Omental fat pad (tissue), 3 donors: ENCODE measurements at regions not wholly inside any gene's neighbourhood (a gene's known extent, or its start where the extent isn't known, plus 50 kb on each side); places are given as distances from the start of the nearest gene placed in this dataset.
"Not testable (repeated sequence)": the region's sequence is repeated elsewhere in the genome, so short reads cannot be mapped to it uniquely, and the experiment has no call there.

ENCODE experiments used
- ATAC-seq: fragments of 150-250 bp; one replicate; pipeline ENCODE4 v1.9.1; 2016; ENCODE audit warnings: mild to moderate bottlenecking, moderate library complexity; ENCODE audit not compliant: low FRiP score
- DNase-seq: peaks from one replicate; pipeline ENCODE4 v3.0.0-alpha.2; 2019; ENCODE audit warnings: low spot score
- TF ChIP-seq, protein P1 (sequence below), 3 donors: fragments of 450-650 bp; IDR thresholded peaks; one replicate each; pipeline ENCODE4 v1.5.1; 2016 to 2017; ENCODE audit warnings: antibody characterized with exemption in 3 of 3, mild to moderate bottlenecking in 3 of 3, moderate library complexity in 2 of 3

DNA sequence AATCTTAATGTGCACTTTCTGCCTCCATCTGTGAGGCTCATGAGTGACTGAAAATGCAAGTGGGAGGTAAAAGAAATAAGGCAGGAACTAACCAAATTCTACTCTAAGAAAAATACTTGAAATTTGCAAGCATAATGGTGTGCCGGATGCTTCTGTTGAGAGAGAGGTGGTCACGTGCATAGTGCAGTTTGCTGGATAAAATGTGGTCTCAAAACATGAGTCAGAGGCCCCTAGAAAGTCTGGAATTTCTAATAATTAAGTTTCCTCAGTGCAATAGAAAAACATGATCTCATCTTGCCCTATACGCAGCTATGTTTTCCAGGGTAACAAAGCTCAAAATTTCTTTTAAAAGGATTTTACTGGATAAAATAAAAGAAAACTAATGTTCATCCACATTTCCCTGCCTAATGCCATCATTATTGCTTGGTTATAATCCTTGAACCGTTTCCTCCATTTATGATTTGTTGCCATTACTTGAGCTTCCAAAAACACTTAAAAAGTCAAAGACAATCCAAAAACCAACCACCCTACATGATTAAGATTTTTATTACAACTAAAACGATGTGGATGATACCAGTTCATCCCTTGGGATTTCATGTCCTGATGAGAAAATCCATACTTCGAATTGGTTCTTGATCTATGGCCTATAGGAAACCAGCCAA lies 351.7 kb upstream of the ARID1B start:
- DNase-seq (no peak), ATAC-seq (no peak)
- TF ChIP-seq, protein P1, sequence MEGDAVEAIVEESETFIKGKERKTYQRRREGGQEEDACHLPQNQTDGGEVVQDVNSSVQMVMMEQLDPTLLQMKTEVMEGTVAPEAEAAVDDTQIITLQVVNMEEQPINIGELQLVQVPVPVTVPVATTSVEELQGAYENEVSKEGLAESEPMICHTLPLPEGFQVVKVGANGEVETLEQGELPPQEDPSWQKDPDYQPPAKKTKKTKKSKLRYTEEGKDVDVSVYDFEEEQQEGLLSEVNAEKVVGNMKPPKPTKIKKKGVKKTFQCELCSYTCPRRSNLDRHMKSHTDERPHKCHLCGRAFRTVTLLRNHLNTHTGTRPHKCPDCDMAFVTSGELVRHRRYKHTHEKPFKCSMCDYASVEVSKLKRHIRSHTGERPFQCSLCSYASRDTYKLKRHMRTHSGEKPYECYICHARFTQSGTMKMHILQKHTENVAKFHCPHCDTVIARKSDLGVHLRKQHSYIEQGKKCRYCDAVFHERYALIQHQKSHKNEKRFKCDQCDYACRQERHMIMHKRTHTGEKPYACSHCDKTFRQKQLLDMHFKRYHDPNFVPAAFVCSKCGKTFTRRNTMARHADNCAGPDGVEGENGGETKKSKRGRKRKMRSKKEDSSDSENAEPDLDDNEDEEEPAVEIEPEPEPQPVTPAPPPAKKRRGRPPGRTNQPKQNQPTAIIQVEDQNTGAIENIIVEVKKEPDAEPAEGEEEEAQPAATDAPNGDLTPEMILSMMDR (IDR thresholded peaks at IDR 0.05): no peak

DNA sequence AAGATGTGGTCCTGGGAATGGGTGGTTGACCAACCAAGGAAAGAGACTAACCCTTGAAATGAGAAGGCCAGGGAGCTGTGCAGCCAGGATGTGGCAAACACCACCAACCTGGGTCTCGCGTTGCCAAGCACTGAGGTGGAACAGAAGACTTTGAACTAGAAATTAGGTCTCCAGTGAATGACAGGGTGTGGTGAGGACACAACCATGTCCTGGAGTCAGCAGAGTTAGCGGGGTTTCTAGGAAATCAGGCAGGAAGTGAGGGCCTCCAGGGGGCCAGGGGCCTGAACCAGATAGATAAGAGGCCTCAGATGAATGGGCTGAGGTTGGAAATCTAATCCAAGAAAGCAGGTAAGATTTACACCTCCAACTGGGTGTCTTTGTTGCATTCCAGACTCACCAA lies 353.3 kb upstream of the ARID1B start:
- DNase-seq: no peak
- TF ChIP-seq, protein P1 (IDR thresholded peaks at IDR 0.05): no peak
- no peak for ATAC-seq

DNA sequence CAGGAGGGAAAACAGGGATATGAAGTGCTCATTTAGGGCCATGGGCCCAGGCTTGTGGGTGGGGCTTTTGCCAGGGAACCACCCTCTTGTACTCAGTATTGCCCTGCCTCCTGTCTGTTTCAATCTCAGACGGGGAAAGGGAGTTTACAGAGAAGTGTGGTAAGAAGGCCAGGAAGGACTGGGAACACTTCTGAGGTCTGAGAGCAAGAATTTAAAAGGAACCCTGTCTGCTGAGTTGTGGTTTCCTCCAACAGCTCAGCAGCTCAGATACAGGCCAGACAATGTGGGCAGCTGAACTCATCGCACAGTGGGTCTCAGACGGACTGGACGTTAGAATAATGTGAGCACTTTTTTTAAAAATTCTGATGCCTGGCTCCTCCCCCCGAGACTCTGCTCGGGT lies 354.1 kb upstream of the ARID1B start:
- TF ChIP-seq, protein P1 (IDR thresholded peaks at IDR 0.05): no peak
- ATAC-seq (no peak), DNase-seq (no peak)

DNA sequence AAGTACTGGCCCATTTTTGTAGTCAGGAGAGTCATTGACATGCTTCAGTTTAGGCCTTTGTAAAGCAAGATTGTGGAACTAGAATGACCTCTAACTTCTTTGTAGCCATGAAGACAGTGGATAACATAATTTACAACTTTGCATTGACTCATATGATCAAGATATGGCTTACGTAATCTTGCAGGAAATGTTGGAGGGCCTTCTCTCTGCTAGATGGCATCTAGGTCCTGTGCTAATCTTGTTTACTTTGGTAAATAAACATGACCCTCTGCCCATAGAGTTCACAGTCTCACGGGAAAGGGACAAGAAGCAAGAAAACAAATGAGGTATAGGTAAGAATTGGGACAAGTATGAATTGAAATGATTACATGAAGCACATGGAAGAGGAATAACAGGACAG lies 355.2 kb upstream of the ARID1B start:
- TF ChIP-seq, protein P1 (IDR thresholded peaks at IDR 0.05): no peak
- no peak for DNase-seq
- ATAC-seq: no peak

DNA sequence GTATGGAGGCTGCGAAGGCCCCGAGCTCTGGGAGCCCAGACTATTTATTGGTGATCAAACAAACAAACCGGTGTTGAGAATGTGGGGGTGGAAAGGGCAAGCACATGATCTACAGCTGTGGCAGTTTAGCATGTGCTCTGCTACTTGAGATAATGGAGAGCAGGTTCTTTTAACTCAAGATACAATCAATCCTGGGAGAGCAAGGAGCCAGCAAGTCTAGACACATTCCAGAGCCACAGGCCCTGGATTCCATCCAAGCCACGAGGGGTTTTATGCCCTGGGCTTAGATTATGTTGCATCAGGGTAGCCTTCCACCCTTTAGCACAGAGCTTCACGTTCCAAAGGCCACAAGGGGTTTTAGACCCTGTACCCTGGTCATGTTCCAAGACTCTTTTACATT lies 355.9 kb upstream of the ARID1B start:
- ATAC-seq, DNase-seq: not testable (repeated sequence)

DNA sequence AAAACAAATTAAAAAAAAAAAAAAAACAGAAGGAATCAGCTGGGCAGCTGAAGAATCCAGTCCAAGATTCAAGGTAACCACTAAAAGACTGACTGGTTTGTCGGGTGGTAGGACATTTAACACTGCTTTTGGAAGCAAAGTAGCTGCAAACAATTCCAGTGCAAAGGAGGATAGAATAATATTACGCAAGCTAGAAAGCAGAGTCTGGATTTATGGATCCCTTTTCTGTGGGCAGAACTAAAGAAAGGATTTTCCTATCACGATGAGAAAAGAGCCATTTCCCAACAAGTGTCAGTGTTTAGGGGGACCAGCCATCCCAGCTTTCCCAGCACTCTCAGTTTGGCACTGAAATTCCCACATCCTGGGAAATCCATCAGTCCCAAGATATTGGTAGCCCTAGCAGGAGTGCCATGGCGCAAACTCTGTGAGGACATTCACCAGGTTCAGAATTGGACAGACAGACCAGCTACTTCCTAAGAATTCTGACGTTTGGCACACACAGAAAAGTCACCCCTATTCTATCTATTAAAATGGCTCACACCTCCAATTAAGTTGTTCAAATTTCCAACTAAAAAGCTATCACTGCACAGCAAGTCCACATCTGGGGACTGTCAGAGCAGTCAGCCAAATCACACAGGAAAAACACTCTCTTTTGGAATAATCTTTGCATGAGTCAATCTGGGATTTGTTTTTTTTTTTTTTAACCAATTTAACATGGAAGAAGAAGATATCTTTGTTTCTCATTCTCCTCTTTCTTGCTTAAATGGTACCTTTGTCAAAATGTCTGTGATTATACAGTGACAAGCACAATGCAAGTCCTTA lies 356.8 kb upstream of the ARID1B start:
- TF ChIP-seq, protein P1 (IDR thresholded peaks at IDR 0.05): no peak
- ATAC-seq (no peak), DNase-seq (no peak)

DNA sequence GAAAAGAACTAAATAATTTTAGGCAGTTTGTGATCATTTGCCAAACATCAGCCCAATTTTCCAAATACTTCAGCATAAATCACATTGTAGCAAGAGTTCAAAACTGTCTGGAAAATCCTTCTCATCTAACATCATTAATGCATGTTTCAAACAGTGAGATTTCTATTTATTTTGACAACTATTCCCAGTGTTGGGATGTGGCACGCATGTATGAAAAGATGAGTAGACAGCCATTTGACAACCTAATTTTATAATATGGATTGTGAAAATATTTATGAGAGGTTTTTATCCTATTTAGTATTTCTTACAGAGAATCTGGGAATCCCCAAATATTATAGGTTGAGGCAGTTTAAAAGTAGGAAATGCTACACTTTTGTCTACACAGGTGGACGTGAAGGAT lies 357.6 kb upstream of the ARID1B start:
- ATAC-seq: no peak
- TF ChIP-seq, protein P1 (IDR thresholded peaks at IDR 0.05): no peak
- no peak for DNase-seq
